Middle frontal gyrus (tissue), 1 donor: ENCODE measurements at regions not wholly inside any gene's neighbourhood (a gene's known extent, or its start where the extent isn't known, plus 50 kb on each side); places are given as distances from the start of the nearest gene placed in this dataset.
"Not testable (repeated sequence)": the region's sequence is repeated elsewhere in the genome, so short reads cannot be mapped to it uniquely, and the experiment has no call there.

Experiments used
- DNase-seq: peaks from one replicate; pipeline ENCODE4 v3.0.0-alpha.2; 2015; ENCODE audit warnings: low spot score; ENCODE audit errors: extremely low spot score

DNA sequence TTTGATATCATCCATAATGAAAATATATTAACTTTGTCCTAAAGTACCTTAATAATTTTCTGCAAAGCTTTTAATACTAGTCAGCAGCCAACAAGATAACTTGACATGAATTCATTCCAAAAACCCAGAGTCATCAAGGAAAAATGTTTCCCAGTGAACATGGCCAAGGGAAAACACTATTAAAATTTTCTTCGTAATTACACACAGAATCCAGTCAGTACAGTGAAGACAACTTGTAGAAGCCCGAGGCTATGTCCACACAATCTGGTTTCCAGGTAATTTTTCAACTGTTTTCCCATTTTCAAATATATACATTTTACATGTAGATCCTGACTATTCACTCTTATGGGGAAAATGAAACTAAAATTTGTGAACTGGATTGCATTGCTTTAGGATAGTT lies 600.9 kb downstream of the CDH8 start:
- no peak for DNase-seq

DNA sequence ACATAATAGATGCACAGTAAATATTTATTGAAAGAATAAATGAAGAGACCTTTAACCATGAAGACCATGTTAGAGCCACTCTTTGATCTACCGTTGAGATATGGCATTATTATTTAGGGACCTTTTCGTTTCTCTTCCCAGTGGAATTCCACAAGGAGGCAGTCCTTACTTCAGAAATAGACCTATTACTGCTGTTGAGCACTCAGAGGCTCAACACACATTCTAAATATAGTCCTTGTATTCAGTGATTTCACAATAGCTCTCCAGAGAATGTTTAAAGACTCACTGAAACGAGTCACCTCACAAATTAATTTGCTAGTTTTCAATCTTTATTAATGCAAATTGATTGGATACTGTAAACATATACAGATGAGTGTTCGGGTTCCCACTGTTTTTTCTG lies 603.8 kb downstream of the CDH8 start:
- no peak for DNase-seq

DNA sequence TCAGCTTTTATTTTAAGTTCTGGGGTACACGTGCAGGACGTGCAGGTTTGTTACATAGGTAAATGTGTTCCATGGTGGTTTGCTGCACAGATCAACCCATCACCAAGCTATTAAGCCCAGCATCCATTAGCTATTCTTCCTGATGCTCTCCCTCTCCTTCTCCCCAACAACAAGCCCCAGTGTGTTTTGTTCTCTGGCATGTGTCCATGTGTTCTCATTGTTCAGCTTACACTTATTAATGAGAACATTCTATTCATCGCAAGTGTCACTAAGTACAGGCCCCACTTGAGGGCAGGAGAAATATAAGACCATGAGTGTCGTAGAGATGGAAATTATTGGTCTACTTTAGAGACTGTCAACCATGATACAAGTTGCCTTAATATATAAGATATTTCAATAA lies 615.1 kb downstream of the CDH8 start:
- no peak for DNase-seq

DNA sequence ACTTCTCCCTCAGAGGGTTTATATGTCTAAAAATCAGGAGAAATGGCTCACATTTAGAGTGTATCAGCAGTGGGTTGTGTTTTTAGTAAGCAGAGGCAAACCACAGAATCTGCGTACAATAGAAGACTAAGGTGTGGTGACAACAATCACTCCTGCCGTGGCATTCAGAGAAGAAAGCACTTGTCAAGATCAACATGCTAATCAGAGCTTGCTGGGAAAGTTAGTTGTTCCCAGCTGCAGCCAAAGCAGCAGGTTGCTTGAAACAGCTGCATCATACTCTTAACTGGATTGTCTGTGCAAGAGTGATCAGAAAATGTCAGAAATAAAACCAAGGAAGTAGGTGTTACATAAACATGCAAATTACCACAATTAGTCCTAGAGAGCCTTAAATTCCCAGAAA lies 616.4 kb downstream of the CDH8 start:
- DNase-seq: no peak

DNA sequence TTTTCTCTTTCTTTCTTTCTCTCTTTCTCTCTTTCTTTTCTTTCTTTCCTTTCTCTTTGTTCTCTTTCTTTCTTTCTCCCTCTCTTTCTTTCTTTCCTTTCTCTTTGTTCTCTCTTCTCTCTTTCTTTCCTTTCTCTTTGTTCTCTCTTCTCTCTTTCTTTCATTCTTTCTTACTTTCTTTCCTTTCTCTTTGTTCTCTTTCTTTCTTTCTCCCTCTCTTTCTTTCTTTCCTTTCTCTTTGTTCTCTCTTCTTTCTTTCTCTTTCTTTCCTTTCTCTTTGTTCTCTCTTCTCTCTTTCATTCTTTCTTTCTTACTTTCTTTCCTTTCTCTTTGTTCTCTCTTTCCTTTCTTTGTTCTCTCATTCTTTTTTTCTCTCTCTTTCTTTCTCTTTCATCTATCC lies 617.4 kb downstream of the CDH8 start:
- not testable (repeated sequence) for DNase-seq

DNA sequence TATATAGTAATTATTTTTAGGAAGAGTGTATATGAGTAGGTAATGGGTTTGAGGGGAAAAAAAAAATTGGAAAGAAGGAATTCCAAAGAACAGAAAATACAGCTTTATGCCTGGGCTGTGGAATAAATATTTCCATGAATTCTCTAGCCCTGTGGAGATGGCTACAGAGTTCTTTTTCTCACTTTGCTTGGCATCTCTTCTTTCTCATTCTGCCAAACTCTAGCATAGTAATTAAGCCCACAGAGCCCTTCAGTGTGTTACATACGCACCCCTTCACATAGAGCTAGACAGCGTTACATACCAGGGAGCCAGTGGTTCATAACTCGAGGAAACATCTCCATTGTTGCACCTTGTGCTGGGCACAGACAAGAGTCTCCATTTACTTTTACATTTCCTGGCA lies 621.1 kb downstream of the CDH8 start:
- DNase-seq: no peak

DNA sequence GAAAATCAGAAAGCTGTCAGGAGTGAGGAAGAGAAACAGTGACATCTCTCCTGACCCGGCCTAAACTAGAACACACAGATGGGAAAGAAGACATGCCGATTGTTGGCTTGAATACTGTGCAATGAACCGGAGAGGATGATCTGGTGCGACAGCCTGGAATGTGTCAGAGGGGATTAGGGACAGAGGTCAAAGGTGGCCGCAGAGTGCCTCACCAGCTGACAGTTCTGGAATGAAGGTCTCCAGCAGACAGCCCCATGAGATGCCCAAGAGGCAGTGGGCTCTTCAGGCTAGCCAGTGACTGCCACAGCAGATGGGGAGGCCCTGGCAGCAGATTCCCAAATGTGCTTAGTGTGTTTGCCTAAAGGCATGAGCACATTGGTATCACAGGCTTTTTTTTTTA lies 623.2 kb downstream of the CDH8 start:
- DNase-seq: no peak

DNA sequence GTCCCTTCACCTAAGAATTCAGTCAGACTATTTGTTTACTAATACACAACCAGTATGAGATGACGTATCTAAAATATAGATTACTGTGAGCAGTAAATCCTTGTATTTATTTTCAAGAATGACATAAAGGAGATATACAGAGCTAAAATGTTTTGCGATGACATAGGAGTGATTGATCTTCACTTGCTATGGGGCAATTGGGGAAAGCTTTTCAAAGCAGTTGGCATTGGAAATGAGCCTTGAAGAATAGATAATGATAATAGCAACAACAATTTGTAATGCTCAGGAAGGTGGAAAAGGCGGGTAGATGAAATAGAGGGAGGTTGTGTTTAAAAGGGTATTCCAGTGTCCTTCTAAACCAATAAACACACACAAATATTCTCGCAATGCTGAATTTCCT lies 623.7 kb downstream of the CDH8 start:
- no peak for DNase-seq

DNA sequence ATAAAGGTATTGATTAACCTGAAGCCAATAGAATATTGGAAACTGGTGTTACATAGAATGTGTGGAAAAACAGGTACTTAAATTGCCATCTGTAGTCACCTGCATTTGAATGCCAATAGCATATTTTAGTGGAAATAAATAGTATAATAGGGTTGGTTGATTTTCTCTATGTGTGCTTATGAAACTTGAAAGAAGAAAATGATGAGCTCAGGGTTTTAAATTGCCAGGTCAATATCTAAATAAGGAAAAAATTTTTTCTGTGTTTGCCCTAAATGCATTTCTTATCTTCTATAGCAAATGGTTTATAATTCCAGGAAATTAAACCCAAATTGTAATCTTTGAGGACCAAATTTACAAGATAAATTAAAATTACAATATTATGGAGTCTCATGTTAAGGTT lies 626.6 kb downstream of the CDH8 start:
- no peak for DNase-seq

DNA sequence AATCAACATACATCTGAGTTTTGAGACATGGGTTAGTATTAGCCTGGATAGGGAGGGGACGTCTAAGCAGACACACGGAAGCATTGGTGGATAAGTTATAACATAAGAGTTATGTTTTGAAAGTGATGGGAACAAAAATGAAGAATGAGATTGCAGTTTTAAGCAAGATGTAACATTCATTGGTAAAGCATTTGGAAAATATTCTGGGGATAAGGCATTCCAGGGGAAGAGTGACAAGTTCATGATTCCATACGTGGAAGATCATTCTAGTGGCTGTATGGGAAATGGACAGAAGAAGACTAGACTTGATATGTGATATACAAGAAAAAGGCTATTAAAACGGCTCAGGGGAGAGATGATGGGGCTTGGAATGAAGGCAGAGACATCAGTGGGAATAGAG lies 632.9 kb downstream of the CDH8 start:
- no peak for DNase-seq

DNA sequence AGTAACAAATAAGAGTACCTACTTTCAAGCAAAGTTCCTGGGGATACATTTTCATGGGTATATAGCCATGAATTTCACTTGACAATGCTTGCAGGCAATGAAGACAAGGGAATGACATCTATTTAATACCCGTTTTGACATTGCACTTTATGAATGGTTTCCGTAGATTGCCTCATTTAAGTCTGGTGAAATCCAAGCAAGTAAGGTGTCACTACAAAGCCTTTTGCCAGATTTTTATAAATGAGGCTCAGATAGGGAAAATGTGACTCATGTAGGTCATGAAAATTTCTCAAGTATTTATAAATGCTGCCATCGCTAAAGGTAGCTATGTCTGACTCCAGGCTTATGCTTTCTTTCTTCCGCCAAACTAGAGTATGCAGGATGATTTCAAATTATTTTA lies 644.3 kb downstream of the CDH8 start:
- no peak for DNase-seq

DNA sequence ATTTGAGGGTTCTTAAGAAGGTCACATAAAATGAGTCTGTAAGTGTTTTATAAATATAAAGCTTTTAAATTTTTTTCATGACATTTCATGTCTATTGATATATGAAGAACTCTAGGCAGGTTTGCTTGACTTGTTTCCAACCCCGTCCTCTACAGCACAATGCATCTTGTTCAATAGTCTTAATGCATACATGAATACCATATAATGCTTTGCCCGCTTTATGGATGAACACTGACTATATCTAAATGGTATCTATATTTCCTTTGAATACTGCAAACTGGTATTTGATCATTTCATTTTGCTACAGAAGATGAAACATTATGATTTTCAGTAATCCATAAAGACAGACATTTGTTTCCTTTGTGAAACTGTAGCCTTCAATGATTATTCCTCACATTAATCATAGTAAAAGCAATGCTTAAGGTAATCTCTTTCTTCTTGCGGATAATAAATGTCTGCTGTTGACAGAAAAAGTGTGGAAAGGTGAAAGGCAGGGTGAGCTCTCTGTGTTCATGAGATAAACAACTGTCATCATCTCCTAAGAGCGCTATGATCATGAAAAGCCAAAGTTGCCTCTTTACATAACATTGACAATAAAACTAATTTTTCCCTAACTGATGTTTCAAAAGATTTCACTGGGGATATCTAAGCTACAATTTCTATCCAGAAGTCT lies 645.1 kb downstream of the CDH8 start:
- DNase-seq: no peak

DNA sequence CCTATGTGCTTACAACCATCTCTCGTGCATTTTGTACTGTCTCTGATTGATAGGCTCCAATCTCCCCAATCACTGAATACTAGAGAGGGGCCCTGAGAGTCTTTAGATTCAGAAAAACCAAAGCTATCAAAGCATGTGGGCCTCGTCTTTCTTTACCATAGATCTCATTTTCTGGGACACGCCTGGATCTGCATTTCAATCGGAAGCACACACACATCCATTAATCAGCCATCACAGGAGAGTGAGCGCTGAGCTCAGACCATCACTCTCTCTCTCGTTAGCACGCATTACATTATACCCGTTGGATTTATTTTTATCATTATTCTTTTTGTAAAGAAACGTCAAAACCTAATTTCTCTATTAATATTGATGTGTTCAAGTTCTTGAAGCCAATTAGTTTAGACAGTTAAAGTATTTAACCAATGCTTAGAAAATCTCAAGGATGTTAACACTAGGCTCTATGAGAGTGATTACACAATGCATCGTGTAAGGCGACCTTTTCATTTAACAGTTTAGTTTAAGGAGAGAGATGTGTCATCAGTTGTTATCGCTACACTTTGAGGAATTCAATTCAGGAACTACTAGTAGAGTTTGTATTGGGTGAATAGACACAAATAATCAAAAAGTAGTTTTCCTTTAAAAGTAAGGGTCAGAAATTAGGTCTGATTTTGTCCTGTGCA lies 650.7 kb downstream of the CDH8 start:
- no peak for DNase-seq

DNA sequence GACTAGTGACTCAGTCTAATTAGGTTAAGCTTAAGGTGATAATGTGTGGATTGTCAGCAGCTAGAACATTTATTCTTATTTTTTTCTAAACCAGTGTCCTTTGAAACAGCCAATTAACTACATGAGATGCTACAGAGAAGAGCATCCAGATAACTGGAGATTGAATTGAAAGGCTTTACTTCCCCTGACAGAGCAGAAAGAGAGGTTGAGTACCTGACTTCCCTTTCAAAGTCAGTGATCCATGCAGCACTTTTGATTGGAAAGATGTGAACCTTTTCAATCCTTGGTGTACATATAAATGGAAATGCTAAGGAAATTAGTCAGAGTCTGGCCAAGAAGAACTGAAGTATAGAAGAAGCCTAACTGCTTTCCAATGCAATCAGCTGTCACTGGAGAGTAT lies 653.8 kb downstream of the CDH8 start:
- DNase-seq: no peak

DNA sequence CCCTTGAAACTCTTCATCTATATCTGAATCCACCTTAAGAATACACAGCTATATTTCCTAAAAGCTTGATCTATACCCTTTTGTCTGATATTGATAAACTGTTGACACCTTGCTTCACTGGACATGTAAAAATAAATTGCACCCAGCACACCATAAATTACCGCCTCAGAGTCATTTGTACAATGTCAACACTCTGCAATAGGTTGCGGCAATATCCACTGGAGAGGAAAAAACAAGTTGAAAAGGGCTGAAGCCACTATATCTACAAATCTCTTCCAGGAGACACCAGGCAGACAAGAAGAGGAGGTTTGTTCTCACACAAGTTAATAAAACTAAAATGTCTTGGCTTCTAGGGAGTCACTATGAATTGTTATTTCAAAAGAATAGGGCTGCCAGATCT lies 656.9 kb downstream of the CDH8 start:
- DNase-seq: no peak

DNA sequence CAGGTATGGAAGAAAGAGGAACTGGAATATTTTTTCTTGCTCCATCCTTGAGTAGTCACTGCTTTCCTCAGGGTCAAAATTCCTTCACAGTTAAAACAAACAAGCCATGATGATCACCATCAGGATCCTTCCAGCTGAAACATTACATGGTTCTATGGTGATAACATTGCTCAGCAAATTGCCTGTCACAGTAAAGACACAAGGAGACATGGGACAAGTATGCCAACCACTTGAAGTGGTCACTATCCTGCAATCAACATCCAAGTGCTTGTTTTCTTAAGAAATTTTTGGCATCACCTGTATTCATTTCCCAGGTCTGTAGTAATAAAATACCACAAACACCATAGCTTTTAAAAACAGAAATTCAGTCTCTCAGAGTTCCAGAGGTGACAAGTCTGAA lies 662.2 kb downstream of the CDH8 start:
- no peak for DNase-seq

DNA sequence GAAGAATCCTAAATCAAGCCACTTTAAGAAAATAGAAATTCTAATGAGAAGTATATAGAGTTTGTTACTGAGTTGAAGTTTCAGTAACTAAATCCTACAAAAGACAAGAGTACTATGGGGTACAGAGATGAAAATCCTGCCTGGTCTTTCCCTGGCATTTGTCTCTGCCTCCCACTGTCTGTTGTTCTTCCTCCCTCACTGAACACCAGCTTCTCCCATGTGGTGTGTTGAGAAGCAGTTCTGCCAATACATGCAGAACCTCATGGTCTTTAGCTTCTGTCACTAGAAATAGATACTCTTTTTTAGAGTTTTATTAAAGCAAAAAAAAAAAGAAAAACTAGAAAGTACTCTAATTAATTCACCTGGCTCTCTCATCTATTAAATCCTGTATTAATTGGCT lies 664.4 kb downstream of the CDH8 start:
- DNase-seq: no peak

DNA sequence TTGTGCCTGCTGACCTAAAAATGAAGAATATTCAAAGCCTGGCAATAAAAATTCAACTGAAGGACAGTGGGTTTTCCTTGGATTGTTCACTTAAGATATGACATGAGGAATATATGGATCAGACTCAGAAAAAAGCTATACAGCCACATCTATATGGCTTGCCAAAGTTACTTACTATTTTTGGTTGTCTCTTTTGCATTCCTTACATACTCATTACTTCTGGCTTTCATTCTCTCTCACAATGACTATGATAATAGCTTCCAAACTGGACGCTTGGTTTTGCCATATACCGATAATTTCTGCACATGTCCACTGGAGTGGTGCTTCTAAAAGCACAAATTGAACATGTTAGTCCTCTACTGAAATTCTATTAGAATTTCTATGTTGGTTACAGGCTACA lies 664.9 kb downstream of the CDH8 start:
- no peak for DNase-seq

DNA sequence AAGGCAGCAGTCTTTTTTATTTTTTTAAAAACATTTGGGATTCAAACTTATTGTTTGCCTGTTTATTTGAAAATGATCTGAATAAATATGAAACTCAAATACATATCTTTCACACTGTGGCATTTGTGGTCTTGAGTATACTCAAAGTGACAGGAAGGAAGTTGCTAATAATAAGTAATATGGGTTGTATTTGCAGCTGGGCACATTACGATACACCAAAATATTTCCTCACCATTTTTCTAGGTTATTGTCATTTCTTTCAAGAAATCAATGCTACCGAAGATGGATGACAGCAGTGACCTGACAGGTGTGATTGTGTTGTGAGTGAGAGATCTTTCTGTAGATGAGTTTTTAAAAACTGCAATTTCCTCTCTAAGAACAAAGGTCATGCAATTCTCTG lies 665.7 kb downstream of the CDH8 start:
- DNase-seq: no peak

DNA sequence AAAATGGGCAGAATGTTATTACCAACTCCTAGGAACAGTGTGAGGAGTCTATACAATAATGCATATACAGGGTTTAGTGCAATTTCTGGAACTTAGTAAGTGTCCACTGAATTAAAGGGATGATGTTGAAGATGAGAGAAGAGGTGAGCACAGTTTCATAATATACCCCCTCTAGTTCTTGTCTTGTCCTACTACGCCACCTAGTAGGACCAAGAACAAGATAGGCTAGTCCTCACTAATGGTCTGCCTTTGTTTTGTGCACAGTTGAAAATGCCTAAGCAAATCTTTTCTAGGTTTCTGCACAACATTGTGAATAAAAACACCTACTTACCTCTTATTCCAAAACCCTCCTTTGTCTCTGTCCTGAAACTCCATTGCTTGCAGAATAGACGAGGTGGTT lies 670.2 kb downstream of the CDH8 start:
- no peak for DNase-seq

DNA sequence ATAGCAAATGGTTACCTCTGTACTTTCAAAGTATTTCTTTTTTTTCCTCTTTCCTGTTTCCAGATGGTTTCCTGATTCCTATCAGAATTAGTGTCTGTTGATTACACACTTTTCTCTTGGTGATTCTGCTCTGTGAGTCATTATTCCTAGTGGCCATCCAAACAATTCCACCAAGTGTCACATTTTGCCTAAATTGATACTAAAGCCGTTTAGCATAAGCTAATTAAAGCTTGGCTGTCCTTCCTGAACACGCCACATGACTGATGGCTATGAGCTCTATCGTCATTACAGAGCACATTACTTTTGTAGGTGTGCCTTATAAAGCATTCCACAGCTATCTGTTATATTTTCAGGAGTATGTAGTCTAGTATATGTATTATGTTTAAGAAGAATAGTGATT lies 671.2 kb downstream of the CDH8 start:
- DNase-seq: no peak

DNA sequence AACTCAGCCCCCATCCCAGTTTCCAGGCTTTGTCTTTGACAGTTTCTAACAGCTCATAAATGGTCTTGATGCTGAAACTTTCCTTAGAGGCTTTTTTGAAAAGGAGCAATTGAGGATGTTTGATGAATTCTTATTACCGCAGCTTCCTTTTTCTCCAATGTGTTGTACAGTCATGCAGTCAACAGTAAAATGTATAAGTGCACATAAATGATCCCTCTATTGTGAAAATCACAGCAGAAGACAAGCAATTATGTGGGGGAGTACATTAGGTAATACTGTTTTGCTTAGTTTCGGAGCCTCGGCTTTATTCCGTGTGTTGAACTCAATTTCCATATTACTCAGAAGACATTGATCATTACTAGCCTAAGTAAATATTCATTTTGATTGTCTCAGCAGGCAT lies 673.7 kb downstream of the CDH8 start:
- no peak for DNase-seq

DNA sequence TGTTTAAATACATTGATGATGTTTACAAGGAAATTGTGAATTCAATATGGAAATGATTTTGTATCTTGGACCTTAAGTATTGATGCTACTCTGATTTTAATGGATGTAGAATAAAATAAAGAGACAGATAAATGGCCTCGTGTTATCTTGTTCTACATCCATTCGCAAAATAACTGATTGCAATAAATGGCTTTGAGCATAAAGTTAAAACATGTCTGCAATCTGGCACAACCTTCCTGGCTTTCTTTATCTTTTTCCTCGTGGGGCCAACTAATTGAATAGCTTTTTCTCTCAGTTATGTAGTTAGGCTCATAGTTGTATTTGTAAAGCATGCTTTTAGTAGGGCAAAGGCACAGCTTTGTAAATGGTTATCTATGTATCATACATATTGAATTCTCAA lies 691.4 kb downstream of the CDH8 start:
- no peak for DNase-seq

DNA sequence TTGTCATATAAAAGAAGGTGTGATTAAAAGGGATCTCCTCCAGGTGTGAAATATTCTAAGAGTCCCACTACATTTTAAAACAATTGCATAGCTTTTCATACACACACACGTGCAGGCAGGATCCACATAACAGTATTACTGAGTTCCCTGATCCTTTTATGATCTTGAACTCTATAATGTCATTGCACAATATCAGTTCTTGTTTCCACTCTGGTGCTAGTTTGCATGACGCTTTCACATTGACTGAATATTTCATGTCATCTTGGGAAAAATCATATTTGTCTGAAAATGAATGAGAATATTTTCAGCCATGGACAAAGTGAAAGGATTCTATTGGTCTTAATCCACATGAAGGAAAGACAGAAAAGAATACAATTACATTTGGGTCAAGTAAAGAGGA lies 703.8 kb downstream of the CDH8 start:
- DNase-seq: no peak
